PC-9 (cell line): ENCODE measurements at regions not wholly inside any gene's neighbourhood (a gene's known extent, or its start where the extent isn't known, plus 50 kb on each side); places are given as distances from the start of the nearest gene placed in this dataset.

Experiments used
- BruUV-seq: library from RNA; stranded (reverse); fragments of 400-500 nt; replicated peaks from 2 replicates; lab custom pipeline; 2021; lab: Mats Ljungman, UMichigan
- CTCF ChIA-PET: fragments of 300-600 bp; sonication (Branson Sonifier 250); formaldehyde crosslinking; loops from one replicate; lab custom pipeline; 2022; ENCODE audit warnings: antibody characterized with exemption; lab: Charles Lee
- POLR2A ChIA-PET: fragments of 300-600 bp; sonication (Branson Sonifier 250); formaldehyde crosslinking; loops from one replicate; lab custom pipeline; 2022; ENCODE audit warnings: antibody characterized with exemption; ENCODE audit not compliant: unreplicated experiment; lab: Charles Lee
- DNase-seq, 2 experiments: peaks; one replicate each; pipeline versions ENCODE4 v3.0.0 to v3.0.0-alpha.2; 2015 to 2022; ENCODE audit warnings: mixed read lengths in 1 of 2
- H2AFZ ChIP-seq: fragments of 200-600 bp; sonication (generic); 2 replicates; pipeline ENCODE4 v1.8.1; 2017; ENCODE audit warnings: antibody characterized with exemption
- H3F3A ChIP-seq: fragments of 200-600 bp; sonication (generic); 2 replicates; pipeline ENCODE4 v1.8.1; 2017; ENCODE audit warnings: antibody characterized with exemption, mild to moderate bottlenecking, low read depth; ENCODE audit not compliant: insufficient read depth
- H3K27ac ChIP-seq: fragments of 200-600 bp; sonication (generic); 2 replicates; pipeline ENCODE4 v1.6.1; 2016; ENCODE audit warnings: mixed run types
- H3K27me3 ChIP-seq: fragments of 200-600 bp; sonication (generic); 2 replicates; pipeline ENCODE4 v1.6.1; 2016; ENCODE audit warnings: low read depth, mixed run types; ENCODE audit not compliant: insufficient read depth
- H3K36me3 ChIP-seq: fragments of 200-600 bp; sonication (generic); 2 replicates; pipeline ENCODE4 v1.6.1; 2016; ENCODE audit warnings: low read depth, mixed run types
- H3K4me1 ChIP-seq: fragments of 200-600 bp; sonication (generic); replicated peaks from 2 replicates; pipeline ENCODE4 v1.6.1; 2016; ENCODE audit warnings: mixed run types; ENCODE audit not compliant: insufficient read depth
- H3K4me2 ChIP-seq: fragments of 200-600 bp; sonication (generic); 2 replicates; pipeline ENCODE4 v1.6.1; 2017; ENCODE audit warnings: mixed run types
- H3K4me3 ChIP-seq: fragments of 200-600 bp; sonication (generic); 2 replicates; pipeline ENCODE4 v1.6.1; 2016; ENCODE audit warnings: mixed run types
- H3K79me2 ChIP-seq: fragments of 200-600 bp; sonication (generic); 2 replicates; pipeline ENCODE4 v1.6.1; 2017; ENCODE audit warnings: low read depth, mixed run types
- H3K9me2 ChIP-seq: fragments of 200-600 bp; sonication (generic); 2 replicates; pipeline ENCODE4 v1.8.1; 2017; ENCODE audit warnings: mild to moderate bottlenecking; ENCODE audit not compliant: insufficient read depth
- H3K9me3 ChIP-seq: fragments of 200-600 bp; sonication (generic); 2 replicates; pipeline ENCODE4 v1.8.1; 2016; ENCODE audit warnings: low read depth; ENCODE audit not compliant: insufficient read depth
- H4K20me1 ChIP-seq: fragments of 200-600 bp; sonication (generic); 2 replicates; pipeline ENCODE4 v1.8.1; 2017; ENCODE audit not compliant: insufficient read depth
- CTCF ChIP-seq: fragments of 200-600 bp; sonication (generic); conservative IDR thresholded peaks from 2 replicates; pipeline ENCODE4 v1.6.1; 2017; ENCODE audit warnings: mixed run types, antibody characterized with exemption, mild to moderate bottlenecking, moderate library complexity
- EZH2 ChIP-seq: fragments of 200-600 bp; sonication (generic); IDR thresholded peaks from 2 replicates; pipeline ENCODE4 v1.8.0; 2017; ENCODE audit warnings: antibody characterized with exemption, low read depth
- intact Hi-C: fragments of 100-400 bp; cut with micrococcal nuclease; formaldehyde crosslinking; loops from one replicate; pipeline ENCODE4 v1.10.0; 2022; ENCODE audit not compliant: unreplicated experiment

- H3F3A ChIP-seq: no peaks in the 10 kb centered on the region
- H3K4me3 ChIP-seq: no peak overlapping the region
- H4K20me1 ChIP-seq: no peaks in the 10 kb centered on the region
- no peaks in the 10 kb centered on the region for H3K4me1 ChIP-seq
- H2AFZ ChIP-seq: no peak overlapping the region
- no TSS peak for BruUV-seq
- H3K27ac ChIP-seq: no peak overlapping the region
- POLR2A ChIA-PET: no interaction called here
- no peak overlapping the region for H3K4me2 ChIP-seq
- no peaks in the 10 kb centered on the region for H3K9me3 ChIP-seq
- CTCF ChIA-PET: no interaction called here
- no peaks in the 10 kb centered on the region for H3K9me2 ChIP-seq
- DNase-seq: no peak
- H3K27me3 ChIP-seq: no peaks in the 10 kb centered on the region
- H3K79me2 ChIP-seq: no peaks in the 10 kb centered on the region
- intact Hi-C loops: no loop called here
- no peaks in the 10 kb centered on the region for H3K36me3 ChIP-seq
- no peak for TF ChIP-seq EZH2
- TF ChIP-seq CTCF: no peak
Observed at GRCh38 chr12:66976526-66976925, 292.6 kb upstream of the CAND1 start.

- ChIA-PET CTCF (no interaction called here), POLR2A (no interaction called here)
- no peak overlapping the region for H3K27ac ChIP-seq
- no peak overlapping the region for H2AFZ ChIP-seq
- H3K9me2 ChIP-seq: no peaks in the 10 kb centered on the region
- no peaks in the 10 kb centered on the region for H3F3A ChIP-seq
- no peaks in the 10 kb centered on the region for H3K36me3 ChIP-seq
- no peak overlapping the region for H3K4me2 ChIP-seq
- BruUV-seq: no TSS peak
- no peaks in the 10 kb centered on the region for H3K4me1 ChIP-seq
- DNase-seq: no peak
- TF ChIP-seq CTCF (no peak), EZH2 (no peak)
- intact Hi-C loops: no loop called here
- H3K79me2 ChIP-seq: no peaks in the 10 kb centered on the region
- no peak overlapping the region for H3K4me3 ChIP-seq
- H4K20me1 ChIP-seq: no peaks in the 10 kb centered on the region
- no peaks in the 10 kb centered on the region for H3K27me3 ChIP-seq
- no peaks in the 10 kb centered on the region for H3K9me3 ChIP-seq
Observed at GRCh38 chr12:66978802-66979201, 290.4 kb upstream of the CAND1 start.

GRCh38 chr12:66979251-66979650 is 289.9 kb upstream of the CAND1 start:
- H3K9me3 ChIP-seq: no peaks in the 10 kb centered on the region
- ChIA-PET POLR2A (no interaction called here), CTCF (no interaction called here)
- intact Hi-C loops: no loop called here
- no peaks in the 10 kb centered on the region for H3K4me1 ChIP-seq
- H3K79me2 ChIP-seq: no peaks in the 10 kb centered on the region
- H3K27me3 ChIP-seq: no peaks in the 10 kb centered on the region
- no peaks in the 10 kb centered on the region for H3K36me3 ChIP-seq
- no peak overlapping the region for H3K4me3 ChIP-seq
- no peak overlapping the region for H3K4me2 ChIP-seq
- H3K9me2 ChIP-seq: no peaks in the 10 kb centered on the region
- TF ChIP-seq CTCF (no peak), EZH2 (no peak)
- no peak for DNase-seq
- no peak overlapping the region for H2AFZ ChIP-seq
- H4K20me1 ChIP-seq: no peaks in the 10 kb centered on the region
- H3K27ac ChIP-seq: no peak overlapping the region
- no peaks in the 10 kb centered on the region for H3F3A ChIP-seq
- BruUV-seq: no TSS peak
